Colonic mucosa (tissue), 4 donors: ENCODE measurements at regions not wholly inside any gene's neighbourhood (a gene's known extent, or its start where the extent isn't known, plus 50 kb on each side); places are given as distances from the start of the nearest gene placed in this dataset.

Experiments
- DNase-seq: peaks from one replicate; pipeline ENCODE4 v3.0.0-alpha.2; 2020
- H3K27ac ChIP-seq: fragments of 200-600 bp; one replicate; pipeline ENCODE4 v1.8.0; 2021
- H3K27me3 ChIP-seq: fragments of 200-600 bp; one replicate; pipeline ENCODE4 v1.8.0; 2021
- H3K36me3 ChIP-seq: fragments of 200-600 bp; one replicate; pipeline ENCODE4 v1.8.0; 2021
- H3K4me1 ChIP-seq: fragments of 200-600 bp; one replicate; pipeline ENCODE4 v1.8.0; 2021; ENCODE audit warnings: mild to moderate bottlenecking
- H3K4me3 ChIP-seq: fragments of 200-600 bp; one replicate; pipeline ENCODE4 v1.8.0; 2021
- H3K9ac ChIP-seq, 2 donors: one replicate each; pipeline ENCODE4 v1.7.0; 2013; ENCODE audit warnings: control low read depth in 2 of 2, low read depth in 2 of 2, low read length in 2 of 2
- H3K9me3 ChIP-seq: fragments of 200-600 bp; one replicate; pipeline ENCODE4 v1.8.0; 2021
- CTCF ChIP-seq: fragments of 200-600 bp; IDR thresholded peaks from one replicate; pipeline ENCODE4 v1.8.0; 2022; ENCODE audit warnings: antibody characterized with exemption, mild to moderate bottlenecking
- intact Hi-C: fragments of 100-400 bp; cut with DNase I; formaldehyde crosslinking; loops from one replicate; pipeline ENCODE4 v1.14.1; 2022
- donor health status: healthy.
- donor health status: DM: no; HTN: no; CAD: no.
- donor health status: DM: no; HTN: no; CAD: no.

DNA sequence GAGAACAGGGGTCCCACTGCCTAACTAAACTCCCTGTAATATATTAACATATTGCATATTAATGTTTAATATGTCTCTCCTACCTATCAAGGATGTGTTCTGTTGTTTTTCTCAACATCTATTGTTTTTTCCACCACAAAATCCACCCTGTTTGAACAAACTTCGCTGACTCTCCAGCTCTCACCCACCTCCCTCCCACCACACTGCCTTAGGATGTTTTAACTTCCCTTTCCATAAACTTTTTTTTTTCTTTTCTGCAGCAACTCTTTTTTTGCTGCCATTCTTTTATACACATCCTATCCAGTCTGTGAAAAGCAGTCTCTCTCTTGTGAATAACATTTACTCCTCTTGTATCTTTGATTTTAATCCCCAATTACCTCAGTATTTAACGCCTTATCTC, 226.1 kb downstream of the PCDH7 start:
- no peak for TF ChIP-seq CTCF
- H3K36me3 ChIP-seq, result no peaks in the 10 kb centered on the region
- no peak overlapping the region for H3K9ac ChIP-seq
- no peak for DNase-seq
- H3K9me3 ChIP-seq, result no peaks in the 10 kb centered on the region
- no peak overlapping the region for H3K4me3 ChIP-seq
- no peaks in the 10 kb centered on the region for H3K27me3 ChIP-seq
- peaks cover 3% of the 10 kb centered on the region for H3K4me1 ChIP-seq
- no peak overlapping the region for H3K27ac ChIP-seq
- intact Hi-C loops, result no loop called here

DNA sequence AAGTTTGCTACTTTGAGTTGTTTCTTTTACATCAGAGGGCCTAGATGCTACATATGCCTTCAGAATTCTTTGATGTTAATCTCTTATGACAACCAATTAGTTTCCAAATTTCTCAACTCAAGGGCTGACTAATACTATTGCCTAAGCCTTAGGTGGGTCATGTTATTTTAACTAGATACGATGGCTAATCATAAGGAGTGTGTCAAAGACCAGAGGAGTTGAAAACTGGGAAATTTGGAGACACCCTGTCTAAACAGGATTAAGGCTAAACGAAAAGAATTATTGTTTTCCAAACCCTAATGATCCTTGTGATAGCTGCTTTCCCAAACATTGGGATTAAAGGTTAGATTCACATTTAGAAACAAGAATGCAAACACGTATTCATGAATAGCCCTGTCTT, 228.5 kb downstream of the PCDH7 start:
- no peaks in the 10 kb centered on the region for H3K4me1 ChIP-seq
- no peaks in the 10 kb centered on the region for H3K36me3 ChIP-seq
- H3K27ac ChIP-seq, result no peak overlapping the region
- H3K9me3 ChIP-seq, result no peaks in the 10 kb centered on the region
- intact Hi-C loops, result no loop called here
- H3K27me3 ChIP-seq, result no peaks in the 10 kb centered on the region
- no peak overlapping the region for H3K4me3 ChIP-seq
- no peak for TF ChIP-seq CTCF
- DNase-seq, result no peak
- no peak overlapping the region for H3K9ac ChIP-seq

DNA sequence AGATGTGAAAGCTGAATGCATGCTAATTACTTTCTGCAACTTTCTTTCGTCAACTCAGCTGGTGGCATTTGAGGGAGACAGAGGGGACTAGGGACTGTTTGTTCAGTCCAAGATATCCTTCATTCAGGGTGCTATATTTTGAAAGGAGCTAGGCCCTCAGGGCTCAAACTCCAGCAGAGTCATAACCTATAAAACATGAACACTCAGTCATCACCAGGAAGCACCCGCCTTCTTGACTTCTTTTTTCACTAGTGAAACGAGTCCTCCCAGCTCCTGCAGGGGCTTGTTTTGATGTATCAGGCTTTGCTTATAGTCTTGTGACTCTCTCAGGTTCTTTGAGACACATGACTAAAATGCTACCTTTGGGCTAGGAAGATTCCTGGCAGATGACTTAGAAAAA, 230.6 kb downstream of the PCDH7 start:
- Histone ChIP-seq H3K4me3 (no peak overlapping the region), H3K36me3 (no peaks in the 10 kb centered on the region), H3K27me3 (no peaks in the 10 kb centered on the region), H3K9ac (no peak overlapping the region), H3K27ac (peak overlapping the region; percentile 9), H3K9me3 (no peaks in the 10 kb centered on the region), H3K4me1 (no peaks in the 10 kb centered on the region)
- no peak for TF ChIP-seq CTCF
- peak; percentile 40 for DNase-seq
- intact Hi-C loops, result no loop called here

GRCh38 chr4:30952526-30953219, 232.5 kb downstream of the PCDH7 start:
- Histone ChIP-seq H3K9me3 (no peaks in the 10 kb centered on the region), H3K27ac (no peak overlapping the region), H3K9ac (no peak overlapping the region), H3K27me3 (no peaks in the 10 kb centered on the region), H3K36me3 (no peaks in the 10 kb centered on the region), H3K4me3 (no peak overlapping the region), H3K4me1 (no peaks in the 10 kb centered on the region)
- DNase-seq, result no peak
- no peak for TF ChIP-seq CTCF
- intact Hi-C loops, result no loop called here

GRCh38 chr4:30953799-30954198, 233.6 kb downstream of the PCDH7 start:
- no peaks in the 10 kb centered on the region for H3K9me3 ChIP-seq
- no peak for TF ChIP-seq CTCF
- no peak overlapping the region for H3K4me3 ChIP-seq
- DNase-seq, result no peak
- no peaks in the 10 kb centered on the region for H3K27me3 ChIP-seq
- no peak overlapping the region for H3K9ac ChIP-seq
- no peaks in the 10 kb centered on the region for H3K4me1 ChIP-seq
- H3K36me3 ChIP-seq, result no peaks in the 10 kb centered on the region
- H3K27ac ChIP-seq, result no peak overlapping the region
- intact Hi-C loops, result no loop called here
